ENCODE measurements at regions not wholly inside any gene's neighbourhood (a gene's known extent, or its start where the extent isn't known, plus 50 kb on each side); places are given as distances from the start of the nearest gene placed in this dataset.

- dilution Hi-C loops (cut with MboI; ENCODE audit: extremely low pct_ligation_motif_present, low sequenced_read_pairs): no loop called here
- Histone ChIP-seq H3K4me2 (ENCODE audit: control insufficient read depth, extremely low read depth, insufficient read depth, low read depth, low read length) (no peak overlapping the region), H2AFZ (ENCODE audit: control insufficient read depth, low read length) (no peak overlapping the region), H3K4me3 (ENCODE audit: control insufficient read depth in 2 of 3, extremely low read depth in 1 of 3, insufficient read depth in 2 of 3, low read depth in 1 of 3, low read length in 3 of 3) (no peak overlapping the region), H3K9me3 (ENCODE audit: control insufficient read depth, low read depth, low read length) (no peaks in the 10 kb centered on the region), H4K20me1 (ENCODE audit: control insufficient read depth, extremely low read depth, insufficient read depth, low read length) (no peaks in the 10 kb centered on the region), H3K79me2 (ENCODE audit: control insufficient read depth, insufficient read depth, low read length) (no peaks in the 10 kb centered on the region), H3K9ac (ENCODE audit: control insufficient read depth, extremely low read depth, insufficient read depth, low read length) (no peak overlapping the region), H3K9me1 (ENCODE audit: control insufficient read depth, extremely low read depth, insufficient read depth, low read length) (no peaks in the 10 kb centered on the region), H3K4me1 (ENCODE audit: control insufficient read depth, extremely low read depth, insufficient read depth, low read length) (no peaks in the 10 kb centered on the region), H3K27me3 (ENCODE audit: control insufficient read depth, extremely low read depth, insufficient read depth, low read length) (no peaks in the 10 kb centered on the region), H3K36me3 (ENCODE audit: control insufficient read depth in 2 of 2, extremely low read depth in 1 of 2, insufficient read depth in 2 of 2, low read length in 2 of 2) (no peaks in the 10 kb centered on the region), H3K27ac (ENCODE audit: control insufficient read depth, insufficient read depth, low read length) (no peak overlapping the region)
- DNase-seq (ENCODE audit: low read depth, low spot score) (no peak), FAIRE-seq (no peak)
- TF ChIP-seq EZH2 (IDR thresholded peaks at IDR 0.05; ENCODE audit: low read length): no peak
Observed at GRCh38 chr4:170306208-170306607, 216.5 kb upstream of the AADAT start.

- dilution Hi-C loops (cut with MboI; ENCODE audit: extremely low pct_ligation_motif_present, low sequenced_read_pairs): no loop called here
- no peak overlapping the region for H2AFZ ChIP-seq (ENCODE audit: control insufficient read depth, low read length)
- H3K4me2 ChIP-seq (ENCODE audit: control insufficient read depth, extremely low read depth, insufficient read depth, low read depth, low read length): no peak overlapping the region
- FAIRE-seq: no peak
- H3K9ac ChIP-seq (ENCODE audit: control insufficient read depth, extremely low read depth, insufficient read depth, low read length): no peak overlapping the region
- no peak overlapping the region for H3K27ac ChIP-seq (ENCODE audit: control insufficient read depth, insufficient read depth, low read length)
- H3K9me3 ChIP-seq (ENCODE audit: control insufficient read depth, low read depth, low read length): no peaks in the 10 kb centered on the region
- TF ChIP-seq CTCF (optimal IDR thresholded peaks at IDR 0.05 in 1 of 3, IDR thresholded peaks at IDR 0.05 in 1 of 3, conservative IDR thresholded peaks at IDR 0.05 in 1 of 3; ENCODE audit: extremely low read depth in 1 of 3, insufficient read depth in 2 of 3, low read length in 3 of 3): no peak
- TF ChIP-seq EZH2 (IDR thresholded peaks at IDR 0.05; ENCODE audit: low read length): no peak
- no peaks in the 10 kb centered on the region for H3K9me1 ChIP-seq (ENCODE audit: control insufficient read depth, extremely low read depth, insufficient read depth, low read length)
- no peaks in the 10 kb centered on the region for H3K36me3 ChIP-seq (ENCODE audit: control insufficient read depth in 2 of 2, extremely low read depth in 1 of 2, insufficient read depth in 2 of 2, low read length in 2 of 2)
- no peaks in the 10 kb centered on the region for H3K27me3 ChIP-seq (ENCODE audit: control insufficient read depth, extremely low read depth, insufficient read depth, low read length)
- H3K79me2 ChIP-seq (ENCODE audit: control insufficient read depth, insufficient read depth, low read length): no peaks in the 10 kb centered on the region
- H3K4me1 ChIP-seq (ENCODE audit: control insufficient read depth, extremely low read depth, insufficient read depth, low read length): no peaks in the 10 kb centered on the region
- no peak overlapping the region for H3K4me3 ChIP-seq (ENCODE audit: control insufficient read depth in 2 of 3, extremely low read depth in 1 of 3, insufficient read depth in 2 of 3, low read depth in 1 of 3, low read length in 3 of 3)
- no peaks in the 10 kb centered on the region for H4K20me1 ChIP-seq (ENCODE audit: control insufficient read depth, extremely low read depth, insufficient read depth, low read length)
- DNase-seq (ENCODE audit: low read depth, low spot score): no peak
Observed at GRCh38 chr4:170305627-170306026, 215.9 kb upstream of the AADAT start.

- no peaks in the 10 kb centered on the region for H3K36me3 ChIP-seq (ENCODE audit: control insufficient read depth in 2 of 2, extremely low read depth in 1 of 2, insufficient read depth in 2 of 2, low read length in 2 of 2)
- DNase-seq (ENCODE audit: low read depth, low spot score): no peak
- no peak for FAIRE-seq
- H3K27ac ChIP-seq (ENCODE audit: control insufficient read depth, insufficient read depth, low read length): no peak overlapping the region
- no peaks in the 10 kb centered on the region for H3K79me2 ChIP-seq (ENCODE audit: control insufficient read depth, insufficient read depth, low read length)
- no peaks in the 10 kb centered on the region for H3K9me1 ChIP-seq (ENCODE audit: control insufficient read depth, extremely low read depth, insufficient read depth, low read length)
- no peak for TF ChIP-seq EZH2 (IDR thresholded peaks at IDR 0.05; ENCODE audit: low read length)
- no peak for TF ChIP-seq CTCF (optimal IDR thresholded peaks at IDR 0.05 in 1 of 3, IDR thresholded peaks at IDR 0.05 in 1 of 3, conservative IDR thresholded peaks at IDR 0.05 in 1 of 3; ENCODE audit: extremely low read depth in 1 of 3, insufficient read depth in 2 of 3, low read length in 3 of 3)
- H2AFZ ChIP-seq (ENCODE audit: control insufficient read depth, low read length): no peak overlapping the region
- H4K20me1 ChIP-seq (ENCODE audit: control insufficient read depth, extremely low read depth, insufficient read depth, low read length): no peaks in the 10 kb centered on the region
- no peaks in the 10 kb centered on the region for H3K4me1 ChIP-seq (ENCODE audit: control insufficient read depth, extremely low read depth, insufficient read depth, low read length)
- dilution Hi-C loops (cut with MboI; ENCODE audit: extremely low pct_ligation_motif_present, low sequenced_read_pairs): no loop called here
- H3K4me3 ChIP-seq (ENCODE audit: control insufficient read depth in 2 of 3, extremely low read depth in 1 of 3, insufficient read depth in 2 of 3, low read depth in 1 of 3, low read length in 3 of 3): no peak overlapping the region
- H3K9ac ChIP-seq (ENCODE audit: control insufficient read depth, extremely low read depth, insufficient read depth, low read length): no peak overlapping the region
- no peaks in the 10 kb centered on the region for H3K27me3 ChIP-seq (ENCODE audit: control insufficient read depth, extremely low read depth, insufficient read depth, low read length)
- H3K9me3 ChIP-seq (ENCODE audit: control insufficient read depth, low read depth, low read length): no peaks in the 10 kb centered on the region
- no peak overlapping the region for H3K4me2 ChIP-seq (ENCODE audit: control insufficient read depth, extremely low read depth, insufficient read depth, low read depth, low read length)
Observed at GRCh38 chr4:170281027-170281426, 191.3 kb upstream of the AADAT start.
